ENCODE measurements at regions not wholly inside any gene's neighbourhood (a gene's known extent, or its start where the extent isn't known, plus 50 kb on each side); places are given as distances from the start of the nearest gene placed in this dataset.
"Not testable (repeated sequence)": the region's sequence is repeated elsewhere in the genome, so short reads cannot be mapped to it uniquely, and the experiment has no call there.

GRCh38 chr1:199482426-199482825, 545.1 kb upstream of the NR5A2 start:
- no peak for DNase-seq

GRCh38 chr1:199489594-199489993, 537.9 kb upstream of the NR5A2 start:
- no peak for DNase-seq

- peak; percentile 86 for DNase-seq
Measured at GRCh38 chr1:199490769-199491527, 536.6 kb upstream of the NR5A2 start.

GRCh38 chr1:199495432-199495831, 532.1 kb upstream of the NR5A2 start:
- DNase-seq: no peak

GRCh38 chr1:199498802-199499201, 528.7 kb upstream of the NR5A2 start:
- DNase-seq: not testable (repeated sequence)

GRCh38 chr1:199508072-199508471, 519.4 kb upstream of the NR5A2 start:
- no peak for DNase-seq

GRCh38 chr1:199508653-199509052, 518.9 kb upstream of the NR5A2 start:
- no peak for DNase-seq

- no peak for DNase-seq
Measured at GRCh38 chr1:199509456-199509855, 518.1 kb upstream of the NR5A2 start.

- DNase-seq: no peak
Measured at GRCh38 chr1:199510314-199510713, 517.2 kb upstream of the NR5A2 start.

- DNase-seq: no peak
Measured at GRCh38 chr1:199512037-199512710, 515.3 kb upstream of the NR5A2 start.

GRCh38 chr1:199515261-199515660, 512.2 kb upstream of the NR5A2 start:
- no peak for DNase-seq

GRCh38 chr1:199522338-199522737, 505.2 kb upstream of the NR5A2 start:
- peak; percentile 13 for DNase-seq

GRCh38 chr1:199522936-199523335, 504.6 kb upstream of the NR5A2 start:
- peak; percentile 18 for DNase-seq

- DNase-seq: no peak
Measured at GRCh38 chr1:199529324-199529723, 498.2 kb upstream of the NR5A2 start.

GRCh38 chr1:199533361-199533760, 494.1 kb upstream of the NR5A2 start:
- DNase-seq: not testable (repeated sequence)

GRCh38 chr1:199545780-199546179, 481.7 kb upstream of the NR5A2 start:
- no peak for DNase-seq

GRCh38 chr1:199546323-199546722, 481.2 kb upstream of the NR5A2 start:
- DNase-seq: no peak

GRCh38 chr1:199549421-199549820, 478.1 kb upstream of the NR5A2 start:
- DNase-seq: no peak

GRCh38 chr1:199550199-199551065, 477.1 kb upstream of the NR5A2 start:
- DNase-seq: peak; percentile 25

GRCh38 chr1:199551967-199552565, 475.4 kb upstream of the NR5A2 start:
- DNase-seq: peak; percentile 64

GRCh38 chr1:199553104-199553503, 474.4 kb upstream of the NR5A2 start:
- DNase-seq: no peak

GRCh38 chr1:199561334-199561733, 466.2 kb upstream of the NR5A2 start:
- DNase-seq: no peak

- no peak for DNase-seq
Measured at GRCh38 chr1:199573047-199573446, 454.5 kb upstream of the NR5A2 start.
